ENCODE measurements at regions not wholly inside any gene's neighbourhood (a gene's known extent, or its start where the extent isn't known, plus 50 kb on each side); places are given as distances from the start of the nearest gene placed in this dataset.

- TF ChIP-seq, protein P1, sequence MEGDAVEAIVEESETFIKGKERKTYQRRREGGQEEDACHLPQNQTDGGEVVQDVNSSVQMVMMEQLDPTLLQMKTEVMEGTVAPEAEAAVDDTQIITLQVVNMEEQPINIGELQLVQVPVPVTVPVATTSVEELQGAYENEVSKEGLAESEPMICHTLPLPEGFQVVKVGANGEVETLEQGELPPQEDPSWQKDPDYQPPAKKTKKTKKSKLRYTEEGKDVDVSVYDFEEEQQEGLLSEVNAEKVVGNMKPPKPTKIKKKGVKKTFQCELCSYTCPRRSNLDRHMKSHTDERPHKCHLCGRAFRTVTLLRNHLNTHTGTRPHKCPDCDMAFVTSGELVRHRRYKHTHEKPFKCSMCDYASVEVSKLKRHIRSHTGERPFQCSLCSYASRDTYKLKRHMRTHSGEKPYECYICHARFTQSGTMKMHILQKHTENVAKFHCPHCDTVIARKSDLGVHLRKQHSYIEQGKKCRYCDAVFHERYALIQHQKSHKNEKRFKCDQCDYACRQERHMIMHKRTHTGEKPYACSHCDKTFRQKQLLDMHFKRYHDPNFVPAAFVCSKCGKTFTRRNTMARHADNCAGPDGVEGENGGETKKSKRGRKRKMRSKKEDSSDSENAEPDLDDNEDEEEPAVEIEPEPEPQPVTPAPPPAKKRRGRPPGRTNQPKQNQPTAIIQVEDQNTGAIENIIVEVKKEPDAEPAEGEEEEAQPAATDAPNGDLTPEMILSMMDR (IDR thresholded peaks at IDR 0.05; ENCODE audit: insufficient read depth, low read length), result no peak
- no peak for TF ChIP-seq POLR2AphosphoS5 (IDR thresholded peaks at IDR 0.05; ENCODE audit: low read depth)
Observed at GRCh38 chr14:22472935-22473854, 115.8 kb downstream of the DAD1 start.
